ENCODE measurements at regions not wholly inside any gene's neighbourhood (a gene's known extent, or its start where the extent isn't known, plus 50 kb on each side); places are given as distances from the start of the nearest gene placed in this dataset.

DNA sequence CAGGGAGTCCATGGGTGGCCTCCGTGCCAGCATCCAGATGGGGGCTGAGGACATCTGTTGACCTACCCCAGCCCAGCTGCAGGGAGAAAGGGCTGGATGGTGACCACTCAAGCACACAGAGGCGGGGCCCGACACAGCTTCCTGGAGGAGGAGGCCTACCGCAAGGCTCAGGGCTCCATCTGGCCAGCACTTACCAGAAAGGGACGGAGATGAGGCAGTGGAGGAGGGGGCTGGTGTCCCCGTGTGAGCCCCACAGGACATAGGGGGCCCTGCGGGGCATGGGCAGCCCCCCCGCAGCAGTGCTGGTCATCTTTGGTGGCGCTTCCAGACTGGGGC lies 147.5 kb upstream of the CIBAR2 start:
- TF ChIP-seq, protein P1, sequence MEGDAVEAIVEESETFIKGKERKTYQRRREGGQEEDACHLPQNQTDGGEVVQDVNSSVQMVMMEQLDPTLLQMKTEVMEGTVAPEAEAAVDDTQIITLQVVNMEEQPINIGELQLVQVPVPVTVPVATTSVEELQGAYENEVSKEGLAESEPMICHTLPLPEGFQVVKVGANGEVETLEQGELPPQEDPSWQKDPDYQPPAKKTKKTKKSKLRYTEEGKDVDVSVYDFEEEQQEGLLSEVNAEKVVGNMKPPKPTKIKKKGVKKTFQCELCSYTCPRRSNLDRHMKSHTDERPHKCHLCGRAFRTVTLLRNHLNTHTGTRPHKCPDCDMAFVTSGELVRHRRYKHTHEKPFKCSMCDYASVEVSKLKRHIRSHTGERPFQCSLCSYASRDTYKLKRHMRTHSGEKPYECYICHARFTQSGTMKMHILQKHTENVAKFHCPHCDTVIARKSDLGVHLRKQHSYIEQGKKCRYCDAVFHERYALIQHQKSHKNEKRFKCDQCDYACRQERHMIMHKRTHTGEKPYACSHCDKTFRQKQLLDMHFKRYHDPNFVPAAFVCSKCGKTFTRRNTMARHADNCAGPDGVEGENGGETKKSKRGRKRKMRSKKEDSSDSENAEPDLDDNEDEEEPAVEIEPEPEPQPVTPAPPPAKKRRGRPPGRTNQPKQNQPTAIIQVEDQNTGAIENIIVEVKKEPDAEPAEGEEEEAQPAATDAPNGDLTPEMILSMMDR (IDR thresholded peaks at IDR 0.05), result no peak
- TF ChIP-seq EP300 (IDR thresholded peaks at IDR 0.05) (no peak), POLR2A (IDR thresholded peaks at IDR 0.05) (no peak)
